ENCODE measurements at regions not wholly inside any gene's neighbourhood (a gene's known extent, or its start where the extent isn't known, plus 50 kb on each side); places are given as distances from the start of the nearest gene placed in this dataset.

DNA sequence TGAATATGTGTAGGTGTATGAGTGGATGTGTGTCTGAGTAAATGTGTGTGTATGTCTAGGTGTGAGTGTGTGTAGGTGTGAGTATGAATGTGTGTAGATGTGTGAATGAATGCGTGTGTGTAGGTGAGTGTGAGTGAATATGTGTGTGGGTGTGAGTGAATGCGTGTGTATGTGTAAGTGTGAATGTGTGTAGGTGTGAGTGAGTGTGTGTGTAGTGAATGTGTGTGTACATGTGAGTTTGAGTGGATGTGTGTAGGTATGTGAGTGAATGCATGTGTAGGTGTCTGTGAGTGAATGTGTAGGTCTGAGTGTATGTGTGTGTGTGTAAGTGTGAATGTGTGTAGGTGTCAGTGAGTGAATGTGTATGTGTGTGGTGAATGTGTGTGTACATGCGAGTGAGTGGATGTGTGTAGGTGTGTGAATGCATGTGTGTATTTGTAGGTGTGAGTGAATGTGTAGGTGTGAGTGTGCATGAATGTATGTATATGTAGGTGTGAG, 201.0 kb upstream of the ZNF536 start:
- no peak for DNase-seq (ENCODE audit: low spot score)

DNA sequence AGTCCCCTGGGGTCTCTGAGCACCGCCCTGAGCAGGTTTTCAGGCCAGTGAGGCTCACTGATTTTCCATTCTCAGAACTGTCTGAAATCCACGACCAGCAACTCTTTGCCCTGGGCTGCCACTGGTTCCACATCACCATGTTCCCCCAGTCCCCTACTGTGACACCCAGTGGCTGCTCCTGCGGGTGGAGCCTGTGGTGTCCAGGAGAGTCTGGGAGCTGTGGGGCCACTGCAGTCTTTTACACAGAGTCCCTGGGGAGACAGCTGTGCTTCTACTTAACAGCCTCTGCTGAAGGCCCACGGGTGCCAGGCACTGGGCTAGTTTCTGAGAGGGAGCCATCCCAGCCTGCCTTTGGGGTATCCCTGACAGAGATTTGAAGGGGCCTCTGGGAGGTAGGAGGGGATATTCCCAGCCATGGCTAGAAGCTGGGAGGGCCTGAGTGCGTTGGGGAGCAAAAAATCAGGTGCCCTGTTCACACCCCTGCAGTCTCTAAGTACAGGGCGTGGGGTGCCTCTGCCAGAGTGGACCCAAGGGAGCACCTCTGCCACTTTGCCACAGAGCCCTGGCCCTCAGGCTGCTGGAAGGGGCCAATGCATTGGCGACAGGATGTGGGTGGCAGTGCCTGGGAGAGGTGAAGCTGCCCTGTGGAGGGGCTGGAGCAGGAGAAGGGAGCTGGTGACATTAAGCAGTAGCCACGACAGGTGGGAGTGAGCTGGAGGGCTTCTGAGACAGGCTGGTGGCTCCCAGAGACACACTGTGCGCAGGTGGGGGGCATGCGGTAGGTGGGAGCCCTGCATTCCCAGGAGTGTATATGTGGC, 200.2 kb upstream of the ZNF536 start:
- no peak for DNase-seq (ENCODE audit: low spot score)

DNA sequence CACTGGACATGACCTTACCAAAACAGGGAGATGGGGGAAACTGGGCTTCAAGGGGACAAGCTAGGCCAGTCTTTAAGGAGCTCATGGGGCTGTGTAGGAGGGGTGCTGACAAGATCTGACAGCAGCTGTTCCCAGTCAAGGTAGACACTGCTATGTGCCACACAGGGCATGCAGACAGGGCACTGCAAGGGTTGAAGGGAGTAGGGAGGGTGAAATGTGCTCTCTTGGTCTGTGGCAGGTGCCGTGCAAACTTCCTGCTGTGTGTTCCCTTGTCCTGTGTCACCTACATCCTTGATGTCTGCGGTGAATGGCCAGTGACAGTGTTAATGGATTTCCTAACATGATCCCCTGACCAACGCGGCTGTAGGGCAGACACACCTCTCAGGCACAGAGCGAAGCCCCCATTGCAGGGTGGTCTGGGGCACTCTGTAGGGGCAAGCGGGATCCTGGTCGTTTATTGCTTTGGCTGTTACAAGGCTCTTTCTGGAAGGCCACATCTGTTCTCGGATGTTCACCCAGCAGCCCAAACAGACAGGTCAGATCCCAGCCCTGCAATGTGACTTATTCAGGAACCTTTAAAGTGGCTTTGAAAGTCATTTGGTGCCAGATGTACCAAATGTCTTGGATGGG, 199.5 kb upstream of the ZNF536 start:
- DNase-seq (ENCODE audit: low spot score), result no peak

DNA sequence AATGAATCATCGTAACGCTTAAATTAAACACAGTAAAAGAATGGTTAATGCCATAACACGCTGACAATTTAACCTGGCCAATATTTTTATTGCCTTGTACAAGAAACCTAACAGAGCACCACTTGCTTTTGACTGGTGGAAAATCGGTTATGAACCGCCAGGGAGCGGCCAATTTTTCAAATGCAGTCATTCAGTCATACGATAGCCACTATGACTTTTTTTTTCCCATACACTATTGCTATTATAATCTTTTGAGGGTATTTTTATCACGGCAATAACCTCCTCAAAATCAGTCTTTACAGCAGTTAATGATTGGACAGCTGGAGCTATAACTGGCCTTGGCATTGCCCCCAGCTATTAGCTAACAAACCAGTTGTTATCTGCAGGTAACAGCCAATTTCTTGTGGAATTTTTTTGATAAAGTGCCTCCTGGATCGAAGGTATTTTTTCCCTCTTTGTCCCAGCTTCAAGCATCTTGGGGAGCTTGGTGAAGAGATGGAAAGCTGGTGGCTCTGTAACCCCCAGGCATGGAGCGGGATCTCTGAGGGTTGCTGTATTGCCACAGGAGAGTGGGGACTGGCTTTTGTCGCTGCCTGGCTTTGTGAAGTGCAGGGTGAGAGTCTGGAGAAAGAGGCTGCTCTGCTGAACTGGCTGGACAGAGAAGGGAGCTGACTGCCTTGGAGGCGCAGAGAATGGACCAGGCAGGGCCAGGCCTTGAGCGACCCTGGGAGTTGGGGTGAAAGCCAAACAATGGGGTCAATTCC, 198.4 kb upstream of the ZNF536 start:
- no peak for DNase-seq (ENCODE audit: low spot score)

DNA sequence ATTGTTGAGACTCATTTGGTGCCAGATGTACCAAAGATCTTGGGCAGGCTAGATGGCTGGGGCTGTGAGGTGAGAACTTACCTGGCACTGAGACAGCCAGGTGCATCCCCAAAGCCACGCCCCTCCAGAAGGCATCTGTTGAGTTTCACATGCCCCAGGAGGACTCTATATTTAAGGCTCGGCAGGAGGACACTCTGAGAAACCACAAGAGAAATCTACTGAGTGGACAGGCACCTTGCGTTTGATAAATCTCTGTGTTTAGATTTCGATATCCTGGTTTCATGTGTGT, 197.9 kb upstream of the ZNF536 start:
- DNase-seq (ENCODE audit: low spot score), result no peak

DNA sequence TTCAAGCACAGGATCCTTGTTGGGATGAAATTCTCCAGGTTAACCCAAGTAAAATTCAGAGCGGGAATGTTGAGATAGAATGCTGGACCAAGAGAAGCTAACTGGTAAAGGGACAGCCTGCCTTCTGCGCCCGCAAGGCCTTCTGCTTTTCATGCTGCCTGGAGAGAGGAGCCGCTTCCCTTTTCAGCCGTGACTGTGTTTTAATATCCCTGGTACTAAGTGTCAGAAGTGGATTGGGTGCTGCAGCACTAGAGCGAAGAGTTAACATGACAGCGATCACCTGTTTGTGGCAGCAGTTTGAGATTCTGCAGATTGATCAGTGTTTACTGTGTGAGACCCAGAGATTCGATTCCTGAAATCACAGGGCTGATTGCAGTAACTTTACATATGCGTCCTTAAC, 197.4 kb upstream of the ZNF536 start:
- no peak for DNase-seq (ENCODE audit: low spot score)

DNA sequence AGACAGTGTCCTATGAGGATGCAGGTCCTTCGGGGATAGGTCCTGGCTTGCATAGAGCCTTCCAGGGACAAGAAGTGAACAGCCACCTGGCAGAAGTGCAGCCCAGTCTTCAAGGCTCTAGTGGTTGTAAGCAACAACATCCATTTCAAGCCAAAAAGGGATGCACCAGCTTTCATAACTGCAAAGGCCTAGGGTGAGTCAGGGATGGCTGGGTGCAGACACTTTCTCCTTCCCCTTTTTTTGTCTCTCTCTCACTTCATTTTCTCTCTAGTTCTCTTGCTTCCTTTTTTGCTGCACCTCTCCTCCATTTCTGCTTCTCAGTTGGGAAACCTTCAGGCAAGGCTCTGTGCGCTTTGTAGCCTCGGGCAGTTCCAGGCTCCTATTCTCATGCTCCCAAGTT, 196.2 kb upstream of the ZNF536 start:
- no peak for DNase-seq (ENCODE audit: low spot score)

DNA sequence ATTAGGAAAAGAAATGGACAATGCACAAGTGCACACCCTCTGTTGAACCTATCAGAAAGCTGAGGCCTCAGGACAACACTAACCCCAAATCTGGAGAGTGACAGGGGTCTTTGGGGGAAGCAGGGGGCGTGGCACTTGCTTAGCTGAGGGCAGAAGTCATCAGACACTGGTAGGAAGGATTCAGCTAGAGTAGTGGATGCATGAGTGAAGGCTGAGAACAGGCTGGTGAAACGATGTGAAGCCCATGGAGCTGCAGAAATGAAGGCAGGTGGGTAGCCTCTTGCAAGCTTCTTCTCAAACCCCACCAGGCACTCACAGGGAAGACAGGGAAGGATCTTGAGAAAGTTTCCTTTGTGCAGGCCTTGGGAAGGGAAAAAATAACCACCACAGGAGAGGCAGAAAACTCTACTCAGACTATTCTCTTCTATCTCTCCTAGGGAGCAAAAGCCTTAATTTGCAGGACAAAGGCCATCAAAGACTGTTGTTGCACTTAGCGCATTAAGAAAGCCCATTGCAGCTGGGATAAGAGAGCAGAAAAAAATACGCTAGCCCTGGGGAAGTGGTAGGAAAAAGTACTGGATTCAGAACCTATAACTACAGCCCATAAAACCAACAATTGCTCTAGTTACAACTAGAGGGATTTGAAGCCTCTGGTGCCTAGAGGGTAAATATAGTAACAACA, 193.3 kb upstream of the ZNF536 start:
- DNase-seq (ENCODE audit: low spot score), result no peak

DNA sequence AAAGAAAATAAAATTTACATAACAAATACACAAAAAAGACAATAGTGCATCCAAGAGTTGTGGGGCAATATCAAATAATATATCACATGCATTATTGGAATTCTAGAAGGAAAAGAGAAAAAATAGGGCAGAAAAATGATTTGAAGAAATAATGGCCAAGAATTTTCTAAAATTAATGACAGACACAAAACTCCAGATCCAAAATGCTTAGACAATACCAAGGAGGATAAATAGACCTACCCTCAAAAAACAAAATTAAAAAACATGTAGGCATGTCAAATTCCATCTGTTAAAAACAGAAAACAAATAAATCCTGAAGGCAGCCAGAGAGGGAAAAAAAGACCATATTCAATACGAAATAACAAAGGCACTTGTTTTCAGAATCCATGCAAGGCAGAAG, 191.5 kb upstream of the ZNF536 start:
- no peak for DNase-seq (ENCODE audit: low spot score)

DNA sequence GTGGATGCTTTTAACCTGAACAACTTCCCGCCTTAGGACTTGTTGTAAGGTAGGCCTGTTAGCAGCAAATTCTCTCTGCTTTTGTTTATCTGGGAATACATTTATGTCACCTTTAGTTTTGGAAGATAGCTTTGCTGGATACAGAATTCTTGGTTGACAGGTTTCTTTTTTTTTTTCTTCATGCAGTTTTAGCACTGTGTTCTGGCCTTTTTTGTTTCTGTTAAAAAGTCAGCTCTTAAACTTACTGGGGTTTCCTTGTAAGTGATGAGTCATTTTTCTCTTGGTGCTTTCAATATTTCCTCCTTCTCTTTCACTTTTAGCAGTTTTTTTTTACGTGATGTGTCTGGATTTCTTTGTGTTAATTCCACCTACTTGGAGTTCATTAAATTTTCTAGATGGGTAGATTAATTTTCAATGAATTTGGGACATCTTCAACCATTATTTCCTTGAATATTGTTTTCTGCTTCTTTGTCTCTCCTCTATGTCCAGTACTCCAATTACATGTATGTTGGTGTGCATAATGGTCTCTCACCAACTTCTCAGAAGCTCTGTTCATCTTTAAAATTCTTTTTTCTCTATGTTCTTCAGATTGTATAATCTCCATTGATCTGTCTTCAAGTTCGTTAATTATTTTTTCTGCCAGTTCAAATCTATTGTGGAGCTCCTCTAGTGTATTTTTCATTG, 188.2 kb upstream of the ZNF536 start:
- no peak for DNase-seq (ENCODE audit: low spot score)

DNA sequence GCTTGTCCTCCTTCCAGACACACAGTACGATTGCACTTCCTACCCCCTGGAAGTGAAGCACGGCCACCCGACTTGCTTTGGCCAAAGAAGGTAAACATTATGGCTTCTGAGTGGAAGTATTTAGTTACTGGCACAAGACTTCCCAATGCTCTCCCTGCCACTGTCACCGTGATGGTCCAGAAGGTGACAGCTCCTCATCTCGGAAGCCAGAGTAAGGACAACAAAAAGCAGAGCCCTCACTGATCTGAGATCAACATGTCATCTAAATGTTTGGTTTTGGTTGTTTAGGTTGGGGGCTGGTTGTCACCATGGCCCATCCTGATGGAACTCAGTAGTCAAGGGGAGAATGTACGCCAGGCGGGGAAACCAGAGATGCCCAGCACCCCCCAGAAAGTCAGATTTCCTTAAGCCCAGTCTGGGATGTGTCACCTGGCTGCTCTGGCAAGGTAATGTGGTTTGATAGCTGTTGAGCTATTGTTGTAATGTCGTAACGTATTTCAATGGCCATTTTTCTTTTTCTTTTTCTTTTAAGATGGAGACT, 170.1 kb upstream of the ZNF536 start:
- DNase-seq (ENCODE audit: low spot score), result no peak

DNA sequence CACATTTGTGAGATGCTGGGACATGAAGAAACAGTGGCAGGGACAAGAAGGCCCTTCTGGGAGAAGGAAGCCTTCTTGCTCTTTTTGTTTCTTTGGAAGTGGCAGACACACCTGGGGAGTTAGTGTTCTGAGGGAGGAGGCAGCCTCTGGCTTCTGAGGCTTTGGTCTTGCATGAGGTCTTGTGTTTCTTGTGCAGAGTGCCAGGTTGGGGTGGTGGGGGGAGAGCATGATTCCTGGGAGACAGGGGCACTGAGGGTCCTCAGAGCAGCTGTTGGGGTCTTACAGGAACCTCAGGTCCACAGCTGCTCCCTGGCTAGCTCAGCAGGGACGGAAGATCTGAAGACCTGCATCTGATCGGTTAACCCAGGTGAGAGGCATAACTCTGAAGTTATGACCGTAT, 167.5 kb upstream of the ZNF536 start:
- no peak for DNase-seq (ENCODE audit: low spot score)

DNA sequence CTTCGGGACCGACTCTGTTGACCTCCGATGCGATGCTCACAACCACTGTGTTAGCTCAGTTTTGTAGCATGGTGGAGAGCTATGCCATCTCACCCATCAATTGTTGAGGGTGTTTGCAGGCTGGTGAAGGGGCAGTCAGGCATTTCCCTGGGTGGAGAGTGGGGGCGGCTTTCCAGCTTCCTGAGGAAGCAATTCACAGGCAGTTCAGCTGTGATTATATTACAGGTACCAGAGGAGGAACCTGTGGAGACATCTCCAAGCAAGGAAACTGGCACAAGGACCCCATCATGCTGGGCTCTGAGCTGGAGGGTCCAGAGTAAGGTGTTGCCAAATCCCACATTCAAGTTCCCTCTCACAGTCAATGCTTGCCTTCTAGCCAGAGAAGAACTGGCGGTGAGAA, 166.0 kb upstream of the ZNF536 start:
- no peak for DNase-seq (ENCODE audit: low spot score)

DNA sequence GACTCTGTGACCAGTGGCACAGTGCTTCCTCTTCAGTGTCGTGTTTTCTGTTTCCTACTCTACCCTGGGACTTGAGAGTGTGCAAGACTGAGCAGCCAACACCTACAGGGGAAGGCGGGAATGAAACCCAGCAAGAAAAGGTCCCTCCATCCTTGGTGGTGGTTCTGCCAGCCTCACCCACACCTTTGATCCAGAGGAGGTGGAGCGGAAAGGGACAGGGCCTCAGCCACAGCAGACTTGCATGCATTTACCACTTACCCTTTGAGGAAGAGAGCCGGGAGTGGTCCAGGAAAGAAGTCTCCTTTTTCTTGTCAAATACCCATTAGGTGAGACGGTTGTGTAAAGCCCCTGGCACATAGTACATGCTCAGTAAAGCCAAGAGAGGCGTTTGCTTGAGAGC, 164.8 kb upstream of the ZNF536 start:
- DNase-seq (ENCODE audit: low spot score), result no peak

DNA sequence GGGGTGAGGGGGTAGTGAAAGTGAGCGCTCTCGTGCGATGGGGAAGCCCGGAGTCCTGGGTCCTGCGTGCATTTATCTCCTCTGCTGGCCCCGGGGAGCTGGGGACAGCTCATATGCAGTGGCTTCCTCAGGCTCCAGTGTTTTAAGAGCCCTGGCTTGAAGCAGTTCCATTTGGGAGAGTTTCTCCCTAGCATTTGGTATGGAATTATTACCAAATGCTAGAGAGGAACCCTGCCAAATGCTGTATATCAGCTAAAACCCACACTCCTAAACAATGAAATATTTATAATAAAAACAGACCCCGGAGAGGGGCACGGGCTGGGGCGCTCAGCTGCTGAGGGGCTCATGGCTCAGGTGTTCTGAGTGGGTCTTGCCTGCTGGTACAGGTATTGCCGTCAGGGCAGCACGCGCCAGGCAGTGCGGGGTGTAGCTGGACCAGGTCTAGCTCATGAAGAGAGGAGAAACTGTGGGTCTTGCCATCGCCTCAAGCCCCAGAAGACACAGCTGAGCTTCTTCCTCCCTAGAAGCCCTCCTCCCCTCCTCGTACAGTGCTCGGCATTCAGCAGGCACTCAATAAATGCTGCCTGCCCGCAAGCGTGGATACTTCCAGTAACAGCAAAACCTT, 163.6 kb upstream of the ZNF536 start:
- DNase-seq (ENCODE audit: low spot score), result no peak

DNA sequence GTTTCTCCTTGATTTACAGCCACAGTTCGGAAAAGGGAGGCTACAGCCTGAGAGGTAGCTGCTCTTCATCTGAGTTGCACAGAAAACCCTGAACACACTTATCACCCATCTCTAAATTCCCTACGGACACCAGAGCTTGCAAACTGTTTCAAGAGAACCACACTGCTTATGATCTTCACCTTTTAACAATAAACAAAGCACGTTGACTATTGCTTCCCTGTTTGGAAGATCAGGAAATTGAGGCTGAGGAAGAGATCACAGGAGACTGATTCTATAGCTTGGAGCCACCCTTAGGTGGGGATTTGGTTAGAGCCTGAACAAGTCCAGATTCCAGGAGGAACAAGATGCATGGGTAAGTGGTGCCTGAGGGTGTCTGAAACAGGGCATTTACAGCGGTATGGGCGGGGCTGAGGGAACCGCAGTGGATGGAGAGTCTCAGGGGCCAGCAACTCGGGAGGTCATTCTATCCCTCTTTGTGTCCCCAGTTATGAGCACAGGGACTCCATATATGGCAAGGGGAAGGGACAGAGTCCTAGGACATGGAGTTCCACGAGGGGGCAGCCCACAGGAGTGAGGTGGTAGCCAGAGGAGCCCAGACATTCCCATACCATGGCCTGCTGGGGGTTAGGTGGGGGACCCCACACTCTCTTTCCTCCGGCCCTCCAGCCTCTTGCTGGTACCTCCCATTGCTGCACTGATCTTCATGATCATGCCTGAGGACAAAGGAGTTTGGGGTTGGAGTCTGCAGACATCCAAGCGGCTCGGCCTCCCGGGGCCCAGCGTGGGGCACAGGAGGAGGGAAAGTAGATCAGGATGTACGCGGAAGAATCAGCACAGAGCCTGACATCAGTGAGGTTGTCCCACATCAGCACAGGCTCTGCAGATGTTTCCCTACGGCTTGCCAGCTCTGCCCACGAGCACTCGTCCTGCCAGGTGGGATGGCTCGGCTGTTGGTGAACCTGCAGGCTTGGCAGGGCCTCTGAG, 162.3 kb upstream of the ZNF536 start:
- no peak for DNase-seq (ENCODE audit: low spot score)

DNA sequence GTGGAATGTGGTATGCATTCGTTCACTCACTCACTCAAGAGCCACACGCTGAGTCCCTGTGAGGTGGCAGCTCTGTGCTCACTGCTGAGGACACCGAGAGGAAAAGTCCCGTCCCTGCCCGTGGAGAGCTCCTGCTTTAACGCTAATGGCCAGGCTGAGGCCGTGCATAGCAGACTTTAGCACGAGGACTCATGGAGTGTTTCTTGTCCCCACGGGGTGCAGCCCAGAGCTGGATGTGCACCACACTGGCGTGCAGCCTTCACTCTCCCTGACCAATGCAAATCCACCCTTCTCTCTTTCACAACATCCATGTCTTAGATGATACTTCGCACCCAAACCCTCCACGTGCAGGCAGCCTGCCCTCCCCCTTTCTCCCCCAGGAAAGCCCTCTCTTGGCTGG, 159.6 kb upstream of the ZNF536 start:
- no peak for DNase-seq (ENCODE audit: low spot score)

DNA sequence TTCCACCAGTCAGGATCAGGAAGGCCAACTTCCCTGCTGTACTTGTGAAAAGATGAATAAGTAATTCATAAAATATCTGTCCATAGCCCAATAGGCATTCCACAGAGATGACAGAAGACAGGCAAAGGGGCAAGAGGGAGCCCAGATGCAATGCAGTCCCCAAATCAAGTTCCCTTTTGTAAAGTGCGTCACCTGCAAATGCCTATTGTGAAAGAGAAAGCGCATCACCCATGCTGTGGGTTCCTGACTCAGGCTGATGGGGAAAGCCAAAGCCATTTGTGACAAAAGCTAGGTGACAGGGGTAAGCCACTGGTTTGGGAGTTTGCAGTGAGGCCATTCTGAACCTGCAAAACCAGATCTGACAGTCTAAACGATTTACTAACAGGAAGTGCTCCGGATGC, 157.5 kb upstream of the ZNF536 start:
- no peak for DNase-seq (ENCODE audit: low spot score)

DNA sequence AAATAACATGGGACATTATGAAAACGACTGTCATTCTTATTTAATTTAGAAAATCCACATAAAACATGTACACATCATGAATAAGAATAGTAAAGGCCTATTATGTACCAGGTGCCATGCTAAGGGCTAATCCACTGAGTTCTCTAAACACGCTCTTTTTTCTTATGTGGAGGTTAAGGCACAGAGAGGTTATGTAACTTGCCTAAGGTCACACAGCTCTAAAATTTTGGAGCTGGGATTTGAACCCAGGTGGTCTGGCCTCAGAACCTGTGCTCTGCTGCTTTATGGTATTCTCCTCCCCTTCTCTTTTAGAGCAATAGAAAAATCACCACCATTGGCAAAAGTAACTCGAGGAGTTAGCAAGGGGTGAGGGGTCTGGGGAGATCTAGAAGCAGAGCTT, 156.9 kb upstream of the ZNF536 start:
- DNase-seq (ENCODE audit: low spot score), result no peak

DNA sequence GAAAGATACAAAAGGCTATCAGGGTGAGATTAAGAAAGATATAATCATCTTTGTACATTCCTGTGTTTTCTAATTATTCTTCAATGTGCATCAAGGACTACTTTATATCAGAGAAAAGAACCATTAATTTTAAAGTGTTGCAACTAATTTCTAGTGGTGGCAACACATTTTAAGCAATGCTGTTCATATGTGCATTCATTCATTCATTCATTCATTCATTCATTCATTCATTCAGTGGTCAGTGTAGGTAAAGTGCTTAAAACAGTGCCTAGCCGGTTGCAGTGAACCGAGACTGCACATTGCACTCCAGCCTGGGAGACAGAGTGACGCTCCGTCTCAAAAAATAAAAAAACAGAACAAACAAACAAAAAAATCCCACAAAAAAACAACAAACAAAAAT, 155.7 kb upstream of the ZNF536 start:
- no peak for DNase-seq (ENCODE audit: low spot score)
